HUES64 (cell line): ENCODE measurements at regions not wholly inside any gene's neighbourhood (a gene's known extent, or its start where the extent isn't known, plus 50 kb on each side); places are given as distances from the start of the nearest gene placed in this dataset.

Experiments used
- H3K27ac ChIP-seq: 2 replicates; pipeline ENCODE4 v1.7.0; 2013; ENCODE audit warnings: low read depth, low read length, inconsistent platforms
- H3K27me3 ChIP-seq: 2 replicates; pipeline ENCODE4 v1.6.1; 2013; ENCODE audit warnings: mild to moderate bottlenecking, low read length; ENCODE audit not compliant: insufficient read depth
- H3K36me3 ChIP-seq: 2 replicates; pipeline ENCODE4 v1.6.1; 2013; ENCODE audit warnings: mild to moderate bottlenecking, low read length; ENCODE audit not compliant: insufficient read depth
- H3K4me1 ChIP-seq: 2 replicates; pipeline ENCODE4 v1.6.1; 2013; ENCODE audit warnings: mild to moderate bottlenecking, low read length, moderate library complexity; ENCODE audit not compliant: insufficient read depth
- H3K4me3 ChIP-seq: 2 replicates; pipeline ENCODE4 v1.5.1; 2013; ENCODE audit warnings: mild to moderate bottlenecking, low read length, moderate library complexity
- H3K9ac ChIP-seq: 2 replicates; pipeline ENCODE4 v1.6.1; 2013; ENCODE audit warnings: mild to moderate bottlenecking, low read depth, low read length
- H3K9me3 ChIP-seq: 2 replicates; pipeline ENCODE4 v1.6.1; 2013; ENCODE audit warnings: low read depth, low read length; ENCODE audit not compliant: insufficient read depth
- WGBS: fragments of 150-250, 120-280 bp; methylation state at CpG from one replicate; pipeline ENCODE4 v1.1.7; 2013; ENCODE audit warnings: missing lambda C conversion rate; 5-methylcytosine and 5-hydroxymethylcytosine counted together

DNA sequence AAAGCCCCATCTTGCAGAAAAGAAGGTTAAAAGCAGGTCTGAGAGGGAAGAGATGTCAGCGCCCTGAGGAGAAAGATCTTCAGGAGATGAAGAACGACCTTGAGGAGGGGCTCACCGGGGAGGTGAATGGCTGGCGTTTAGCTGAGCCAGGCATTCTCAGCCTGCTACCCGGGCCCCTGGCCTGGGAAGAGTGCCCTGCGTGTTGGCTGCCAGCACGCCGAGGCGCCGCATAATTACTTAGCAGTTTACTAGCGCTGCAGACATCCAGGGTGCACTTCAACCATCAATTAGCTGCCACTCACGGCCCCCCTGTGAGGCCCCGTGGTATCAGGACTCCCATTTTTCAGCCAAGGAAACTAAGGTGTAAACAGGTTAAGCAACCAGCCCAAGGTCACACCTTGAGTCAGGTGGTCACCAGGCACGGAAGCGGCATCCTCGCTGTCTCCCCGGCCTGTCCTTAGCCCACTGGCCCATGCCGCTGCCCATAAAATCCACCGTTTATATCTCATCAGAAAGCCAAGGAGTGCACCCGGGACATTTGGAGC, 551.9 kb downstream of the BNC2 start:
- no peak overlapping the region for H3K4me3 ChIP-seq
- no peaks in the 10 kb centered on the region for H3K27me3 ChIP-seq
- H3K9me3 ChIP-seq = no peaks in the 10 kb centered on the region
- H3K9ac ChIP-seq = no peak overlapping the region
- H3K27ac ChIP-seq = no peak overlapping the region
- H3K4me1 ChIP-seq = no peaks in the 10 kb centered on the region
- H3K36me3 ChIP-seq = no peaks in the 10 kb centered on the region
- WGBS = 94% methylated on average over 20 of the region's 20 CpGs

GRCh38 chr9:16319646-16320045, 550.8 kb downstream of the BNC2 start:
- 95% methylated on average over 3 of the region's 3 CpGs for WGBS
- Histone ChIP-seq H3K9ac (no peak overlapping the region), H3K4me1 (no peaks in the 10 kb centered on the region), H3K27ac (no peak overlapping the region), H3K27me3 (no peaks in the 10 kb centered on the region), H3K4me3 (no peak overlapping the region), H3K9me3 (no peaks in the 10 kb centered on the region), H3K36me3 (no peaks in the 10 kb centered on the region)

DNA sequence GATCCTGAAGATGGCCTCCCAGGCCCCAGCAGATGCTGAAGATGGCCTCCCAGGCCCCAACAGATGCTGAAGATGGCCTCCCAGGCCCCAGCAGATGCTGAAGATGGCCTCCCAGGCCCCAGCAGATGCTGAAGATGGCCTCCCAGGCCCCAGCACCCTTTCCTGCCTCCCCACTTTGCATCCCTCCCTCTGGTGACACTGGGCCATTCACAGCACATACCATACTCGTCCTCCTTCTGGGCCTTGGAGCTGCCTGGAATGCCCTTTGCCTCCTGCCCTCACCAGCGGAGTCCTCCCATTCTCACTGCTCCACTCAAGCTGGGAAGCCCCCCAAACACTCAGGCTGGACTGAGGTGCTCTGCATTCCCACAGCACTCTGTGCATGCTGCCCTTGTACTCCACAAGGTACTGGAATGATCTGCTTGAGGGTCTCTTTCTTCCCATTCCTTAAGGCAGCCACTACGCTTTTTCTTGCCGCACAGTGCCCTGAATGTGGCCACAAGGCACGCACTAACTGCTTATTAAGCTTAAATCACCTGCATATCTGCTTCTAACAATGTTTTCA, 550.0 kb downstream of the BNC2 start:
- no peaks in the 10 kb centered on the region for H3K36me3 ChIP-seq
- no peaks in the 10 kb centered on the region for H3K9me3 ChIP-seq
- H3K9ac ChIP-seq = no peak overlapping the region
- WGBS = 91% methylated on average over 5 of the region's 5 CpGs
- H3K27me3 ChIP-seq = no peaks in the 10 kb centered on the region
- H3K4me1 ChIP-seq = no peaks in the 10 kb centered on the region
- no peak overlapping the region for H3K27ac ChIP-seq
- H3K4me3 ChIP-seq = no peak overlapping the region

DNA sequence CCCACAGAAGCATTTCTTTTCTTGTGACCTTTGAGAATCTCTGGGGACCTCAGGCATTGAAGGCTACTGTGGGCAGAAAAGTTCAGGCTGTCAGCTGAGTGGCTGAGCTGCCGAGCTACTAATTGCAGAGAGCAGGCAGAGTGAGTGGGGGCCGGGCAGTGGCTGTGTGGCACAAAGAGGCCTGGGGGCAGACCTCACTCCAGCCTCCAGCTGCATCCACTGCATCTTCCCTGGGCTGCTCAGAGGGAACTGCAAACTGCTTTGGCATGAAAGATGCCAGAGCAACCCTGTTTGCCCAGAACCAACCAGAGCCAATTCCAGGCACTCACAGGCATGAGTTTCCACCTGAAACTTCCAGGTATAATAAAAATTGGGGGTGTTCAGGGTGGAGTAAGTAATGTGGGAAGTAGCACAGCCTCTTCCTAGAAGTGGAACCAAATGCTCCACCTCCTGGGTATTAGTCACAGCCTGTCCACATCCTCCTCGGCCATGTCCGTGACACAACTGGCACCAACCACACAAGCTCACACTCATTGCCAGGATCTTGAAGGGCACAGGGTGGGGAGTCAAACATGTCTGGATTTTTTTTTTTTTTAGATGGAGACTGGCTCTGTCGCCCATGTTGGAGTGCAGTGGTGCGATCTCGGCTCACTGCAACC, 548.9 kb downstream of the BNC2 start:
- H3K4me3 ChIP-seq = no peak overlapping the region
- H3K4me1 ChIP-seq = no peaks in the 10 kb centered on the region
- H3K27ac ChIP-seq = no peak overlapping the region
- whole genome bisulfite sequencing = 92% methylated on average over 7 of the region's 7 CpGs
- no peaks in the 10 kb centered on the region for H3K9me3 ChIP-seq
- no peak overlapping the region for H3K9ac ChIP-seq
- H3K36me3 ChIP-seq = no peaks in the 10 kb centered on the region
- H3K27me3 ChIP-seq = no peaks in the 10 kb centered on the region

- H3K4me3 ChIP-seq = no peak overlapping the region
- H3K27me3 ChIP-seq = no peaks in the 10 kb centered on the region
- no peaks in the 10 kb centered on the region for H3K36me3 ChIP-seq
- no peaks in the 10 kb centered on the region for H3K9me3 ChIP-seq
- no peaks in the 10 kb centered on the region for H3K4me1 ChIP-seq
- no peak overlapping the region for H3K27ac ChIP-seq
- no peak overlapping the region for H3K9ac ChIP-seq
- 77% methylated on average over 6 of the region's 6 CpGs for WGBS
Observed at GRCh38 chr9:16322849-16323248, 547.6 kb downstream of the BNC2 start.

GRCh38 chr9:16325966-16326365, 544.5 kb downstream of the BNC2 start:
- Histone ChIP-seq H3K9me3 (no peaks in the 10 kb centered on the region), H3K9ac (no peak overlapping the region), H3K36me3 (no peaks in the 10 kb centered on the region), H3K27ac (no peak overlapping the region), H3K4me1 (no peaks in the 10 kb centered on the region), H3K4me3 (no peak overlapping the region), H3K27me3 (no peaks in the 10 kb centered on the region)
- WGBS = 97% methylated on average over 6 of the region's 6 CpGs

- WGBS = 97% methylated on average over 3 of the region's 3 CpGs
- Histone ChIP-seq H3K27ac (no peak overlapping the region), H3K4me1 (no peaks in the 10 kb centered on the region), H3K27me3 (no peaks in the 10 kb centered on the region), H3K36me3 (no peaks in the 10 kb centered on the region), H3K4me3 (no peak overlapping the region), H3K9me3 (no peaks in the 10 kb centered on the region), H3K9ac (no peak overlapping the region)
Observed at GRCh38 chr9:16328349-16328748, 542.1 kb downstream of the BNC2 start.

DNA sequence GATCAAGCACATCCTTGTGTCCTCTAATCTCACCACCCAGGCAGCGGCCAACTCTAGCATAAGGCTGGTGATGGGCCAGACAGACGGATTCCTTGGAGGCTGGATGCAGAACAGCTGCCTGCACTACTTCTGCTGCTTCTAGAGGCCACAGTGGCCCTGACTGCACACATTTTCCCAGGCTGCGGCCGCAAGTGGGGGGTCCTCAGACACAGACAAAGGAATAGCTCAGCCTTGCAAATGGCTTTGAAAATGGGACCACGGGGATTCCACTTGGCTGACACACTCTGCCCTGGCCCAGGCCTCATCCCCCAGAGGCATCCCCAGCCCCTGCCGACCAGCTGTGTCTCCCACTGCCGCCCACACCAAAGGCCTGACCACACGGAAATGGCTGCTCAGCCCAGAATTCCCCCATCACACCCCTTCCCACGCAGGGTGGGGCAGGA, 540.8 kb downstream of the BNC2 start:
- no peaks in the 10 kb centered on the region for H3K4me1 ChIP-seq
- H3K27me3 ChIP-seq = no peaks in the 10 kb centered on the region
- H3K4me3 ChIP-seq = no peak overlapping the region
- no peaks in the 10 kb centered on the region for H3K9me3 ChIP-seq
- H3K36me3 ChIP-seq = no peaks in the 10 kb centered on the region
- H3K27ac ChIP-seq = no peak overlapping the region
- 74% methylated on average over 9 of the region's 9 CpGs for WGBS
- no peak overlapping the region for H3K9ac ChIP-seq

- no peaks in the 10 kb centered on the region for H3K4me1 ChIP-seq
- no peak overlapping the region for H3K4me3 ChIP-seq
- WGBS = 96% methylated on average over 2 of the region's 2 CpGs
- H3K9me3 ChIP-seq = no peaks in the 10 kb centered on the region
- no peaks in the 10 kb centered on the region for H3K27me3 ChIP-seq
- H3K9ac ChIP-seq = no peak overlapping the region
- no peak overlapping the region for H3K27ac ChIP-seq
- no peaks in the 10 kb centered on the region for H3K36me3 ChIP-seq
Observed at GRCh38 chr9:16331031-16331430, 539.4 kb downstream of the BNC2 start.

- 95% methylated on average over 5 of the region's 5 CpGs for whole genome bisulfite sequencing
- H3K27me3 ChIP-seq = no peaks in the 10 kb centered on the region
- no peak overlapping the region for H3K9ac ChIP-seq
- H3K27ac ChIP-seq = no peak overlapping the region
- H3K9me3 ChIP-seq = no peaks in the 10 kb centered on the region
- H3K36me3 ChIP-seq = no peaks in the 10 kb centered on the region
- no peaks in the 10 kb centered on the region for H3K4me1 ChIP-seq
- H3K4me3 ChIP-seq = no peak overlapping the region
Observed at GRCh38 chr9:16331527-16331926, 538.9 kb downstream of the BNC2 start.

DNA sequence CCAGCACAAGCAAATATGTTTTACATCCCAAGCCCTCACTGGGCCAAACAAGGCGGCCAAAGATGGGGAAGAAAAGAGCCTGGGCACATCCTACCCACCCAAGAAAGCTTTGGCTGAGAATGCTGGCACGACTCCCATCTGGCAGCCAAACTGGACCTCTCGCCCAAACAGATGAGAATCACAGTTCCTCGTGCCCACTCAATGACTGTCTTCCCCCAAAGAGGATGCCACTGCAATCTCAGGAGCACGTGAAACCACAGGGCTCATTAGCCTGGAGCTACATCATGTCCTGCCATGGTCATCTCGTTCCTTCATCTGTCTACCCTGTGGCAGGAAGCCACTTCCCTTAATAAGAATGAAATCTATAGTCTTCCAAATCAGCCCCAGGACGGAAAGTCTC, 536.8 kb downstream of the BNC2 start:
- 92% methylated on average over 7 of the region's 7 CpGs for WGBS
- H3K36me3 ChIP-seq = no peaks in the 10 kb centered on the region
- no peaks in the 10 kb centered on the region for H3K4me1 ChIP-seq
- H3K4me3 ChIP-seq = no peak overlapping the region
- no peaks in the 10 kb centered on the region for H3K27me3 ChIP-seq
- no peaks in the 10 kb centered on the region for H3K9me3 ChIP-seq
- no peak overlapping the region for H3K27ac ChIP-seq
- no peak overlapping the region for H3K9ac ChIP-seq
